H1 (cell line): ENCODE measurements at regions not wholly inside any gene's neighbourhood (a gene's known extent, or its start where the extent isn't known, plus 50 kb on each side); places are given as distances from the start of the nearest gene placed in this dataset.

Experiments
- CTCF ChIA-PET: fragments of 300-600 bp; sonication (Branson Sonifier 250); formaldehyde crosslinking; loops from one replicate; lab custom pipeline; 2021; ENCODE audit not compliant: partially characterized antibody; lab: Charles Lee
- POLR2A ChIA-PET: fragments of 300-600 bp; sonication (Branson Sonifier 250); formaldehyde crosslinking; loops from one replicate; lab custom pipeline; 2021; ENCODE audit warnings: inconsistent platforms; ENCODE audit not compliant: partially characterized antibody; lab: Charles Lee
- DNase-seq, 2 experiments: peaks; one replicate each; pipeline versions ENCODE4 v3.0.0 to v3.0.0-alpha.2; 2010 to 2022; ENCODE audit warnings: low spot score in 2 of 2, low read depth in 1 of 2, mixed read lengths in 1 of 2
- FAIRE-seq: peaks from 2 replicates; lab custom pipeline; 2011; peaks lifted over from hg19 to GRCh38; lab: Jason Lieb, UNC
- H2AFZ ChIP-seq: 2 replicates; pipeline ENCODE4 v1.8.1; 2012; ENCODE audit warnings: low read length, inconsistent platforms
- H2AK5ac ChIP-seq: 2 replicates; pipeline ENCODE4 v1.6.1; 2013; ENCODE audit warnings: low read depth, low read length
- H2BK120ac ChIP-seq: replicated peaks from 2 replicates; pipeline ENCODE3; 2013; ENCODE audit warnings: low read depth, low read length, inconsistent platforms
- H2BK12ac ChIP-seq: 2 replicates; pipeline ENCODE4 v1.6.1; 2013; ENCODE audit warnings: low read depth, low read length
- H2BK15ac ChIP-seq: 2 replicates; pipeline ENCODE4 v1.6.1; 2013; ENCODE audit warnings: low read length
- H2BK20ac ChIP-seq: 2 replicates; pipeline ENCODE4 v1.6.1; 2013; ENCODE audit warnings: low read length
- H2BK5ac ChIP-seq: 2 replicates; pipeline ENCODE4 v1.6.1; 2013; ENCODE audit warnings: low read depth, low read length
- H3K14ac ChIP-seq: 2 replicates; pipeline ENCODE4 v1.6.1; 2013; ENCODE audit warnings: inconsistent platforms; ENCODE audit not compliant: insufficient read length
- H3K18ac ChIP-seq: 2 replicates; pipeline ENCODE4 v1.6.1; 2013; ENCODE audit warnings: low read length; ENCODE audit errors: extremely low read depth
- H3K23ac ChIP-seq: 2 replicates; pipeline ENCODE4 v1.6.1; 2013; ENCODE audit warnings: inconsistent platforms; ENCODE audit not compliant: insufficient read length
- H3K23me2 ChIP-seq: 2 replicates; pipeline ENCODE4 v1.6.1; 2013; ENCODE audit warnings: low read depth, low read length
- H3K27ac ChIP-seq: 2 replicates; pipeline ENCODE4 v1.6.1; 2011; ENCODE audit warnings: low read depth, low read length, inconsistent platforms
- H3K27me3 ChIP-seq, 4 experiments: replicated peaks in 1 of 4; 1 replicate in 1 of 4; 2 replicates in 3 of 4; pipeline versions ENCODE4 v1.6.1 to v1.8.1; 2011 to 2013; ENCODE audit warnings: low read length in 3 of 4, mild to moderate bottlenecking in 3 of 4, inconsistent platforms in 2 of 4, mixed read lengths in 2 of 4, moderate library complexity in 1 of 4; ENCODE audit not compliant: control insufficient read depth in 3 of 4, insufficient read depth in 3 of 4; ENCODE audit errors: extremely low read depth in 1 of 4
- H3K36me3 ChIP-seq, 4 experiments: 2 replicates each; pipeline versions ENCODE4 v1.6.1 to v1.8.1; 2011 to 2013; ENCODE audit warnings: mild to moderate bottlenecking in 4 of 4, low read length in 3 of 4, moderate library complexity in 2 of 4, control low read depth in 1 of 4, inconsistent platforms in 1 of 4; ENCODE audit not compliant: insufficient read depth in 4 of 4, control insufficient read depth in 2 of 4
- H3K4ac ChIP-seq: replicated peaks from 2 replicates; pipeline ENCODE3; 2013; ENCODE audit warnings: low read length, low read depth, mixed read lengths, inconsistent platforms; ENCODE audit not compliant: insufficient read length
- H3K4me1 ChIP-seq, 4 experiments: replicated peaks in 1 of 4; 1 replicate in 1 of 4; 2 replicates in 3 of 4; pipeline versions ENCODE4 v1.6.1 to v1.8.1; 2011 to 2013; ENCODE audit warnings: low read length in 3 of 4, inconsistent platforms in 2 of 4, mixed read lengths in 1 of 4; ENCODE audit not compliant: insufficient read depth in 4 of 4, control insufficient read depth in 3 of 4
- H3K4me2 ChIP-seq, 2 experiments: 2 replicates each; pipeline versions ENCODE4 v1.6.1 to v1.8.1; 2011 to 2013; ENCODE audit warnings: low read depth in 2 of 2, low read length in 2 of 2, control low read depth in 1 of 2, inconsistent platforms in 1 of 2, mild to moderate bottlenecking in 1 of 2; ENCODE audit not compliant: insufficient read depth in 1 of 2
- H3K4me3 ChIP-seq, 4 experiments: fragments of 200-600, 300-600 bp in 1 of 4; sonication (generic), shearing (Covaris generic), sonication (Bioruptor Twin) in 1 of 4; 2 replicates each; pipeline versions ENCODE4 v1.5.1 to v1.8.1; 2011 to 2016; ENCODE audit warnings: low read length in 4 of 4, low read depth in 3 of 4, control low read depth in 2 of 4, inconsistent platforms in 2 of 4, mild to moderate bottlenecking in 2 of 4, mixed read lengths in 1 of 4, moderate library complexity in 1 of 4; ENCODE audit not compliant: insufficient read depth in 2 of 4; ENCODE audit errors: extremely low read depth in 1 of 4
- H3K56ac ChIP-seq: replicated peaks from 2 replicates; pipeline ENCODE3; 2013; ENCODE audit warnings: low read depth, mild to moderate bottlenecking, mixed read lengths, low read length, inconsistent platforms; ENCODE audit not compliant: insufficient read length
- H3K79me1 ChIP-seq: 2 replicates; pipeline ENCODE4 v1.6.1; 2013; ENCODE audit warnings: low read depth, low read length, control low read depth
- H3K79me2 ChIP-seq, 2 experiments: 2 replicates each; pipeline versions ENCODE4 v1.6.1 to v1.8.1; 2012 to 2013; ENCODE audit warnings: low read length in 2 of 2, mild to moderate bottlenecking in 2 of 2, inconsistent platforms in 1 of 2; ENCODE audit not compliant: insufficient read depth in 2 of 2, control insufficient read depth in 1 of 2
- H3K9ac ChIP-seq, 4 experiments: replicated peaks in 1 of 4; 1 replicate in 1 of 4; 2 replicates in 3 of 4; pipeline versions ENCODE4 v1.6.1 to v1.8.1; 2011 to 2013; ENCODE audit warnings: low read depth in 3 of 4, low read length in 3 of 4, control low read depth in 2 of 4, mild to moderate bottlenecking in 2 of 4, moderate library complexity in 2 of 4, inconsistent platforms in 1 of 4; ENCODE audit errors: extremely low read depth in 1 of 4
- H3K9me3 ChIP-seq, 2 experiments: 2 replicates each; pipeline versions ENCODE4 v1.6.1 to v1.8.1; 2012 to 2013; ENCODE audit warnings: mild to moderate bottlenecking in 2 of 2, moderate library complexity in 2 of 2, control low read depth in 1 of 2, inconsistent platforms in 1 of 2, low read depth in 1 of 2, low read length in 1 of 2, mixed read lengths in 1 of 2; ENCODE audit not compliant: insufficient read depth in 2 of 2
- H4K20me1 ChIP-seq, 2 experiments: replicated peaks in 1 of 2; 2 replicates each; pipeline versions ENCODE3 to v1.8.1; 2011 to 2013; ENCODE audit warnings: inconsistent platforms in 2 of 2, low read length in 2 of 2, mild to moderate bottlenecking in 1 of 2; ENCODE audit not compliant: insufficient read depth in 2 of 2, control insufficient read depth in 1 of 2
- H4K5ac ChIP-seq: 2 replicates; pipeline ENCODE4 v1.6.1; 2013; ENCODE audit warnings: low read length, low read depth, mixed read lengths, inconsistent platforms; ENCODE audit not compliant: insufficient read length
- H4K8ac ChIP-seq: 2 replicates; pipeline ENCODE4 v1.8.0; 2013; ENCODE audit warnings: mild to moderate bottlenecking, moderate library complexity, low read length, inconsistent platforms; ENCODE audit not compliant: insufficient read depth; ENCODE audit errors: extremely low read depth
- H4K91ac ChIP-seq: replicated peaks from 2 replicates; pipeline ENCODE3; 2013; ENCODE audit warnings: low read length, mixed read lengths, inconsistent platforms; ENCODE audit not compliant: insufficient read length
- CBX5 ChIP-seq: fragments of 300-800, 300-1000 bp; sonication (generic); IDR thresholded peaks from 2 replicates; pipeline ENCODE4 v1.7.1; 2016; ENCODE audit warnings: antibody characterized with exemption, low read length, low read depth
- CTCF ChIP-seq, 3 experiments: IDR thresholded peaks; 1 replicate in 2 of 3; 2 replicates in 1 of 3; pipeline versions ENCODE4 v1.5.1 to v1.6.1; 2011; ENCODE audit warnings: low read length in 3 of 3, mild to moderate bottlenecking in 3 of 3, inconsistent platforms in 2 of 3, low read depth in 1 of 3, moderate library complexity in 1 of 3; ENCODE audit not compliant: insufficient read depth in 1 of 3; ENCODE audit errors: control extremely low read depth in 1 of 3
- EGR1 ChIP-seq: IDR thresholded peaks from 2 replicates; pipeline ENCODE4 v1.6.1; 2011; ENCODE audit warnings: low read depth, low read length, borderline replicate concordance
- FOSL1 ChIP-seq: IDR thresholded peaks from 2 replicates; pipeline ENCODE4 v1.6.1; 2011; ENCODE audit warnings: mild to moderate bottlenecking, low read depth, low read length, moderate library complexity; ENCODE audit not compliant: insufficient read depth
- GABPA ChIP-seq: IDR thresholded peaks from 2 replicates; pipeline ENCODE4 v1.6.1; 2011; ENCODE audit warnings: mild to moderate bottlenecking, low read length, moderate library complexity, borderline replicate concordance; ENCODE audit not compliant: insufficient read depth
- RAD21 ChIP-seq, 2 experiments: IDR thresholded peaks in 1 of 2; conservative IDR thresholded peaks in 1 of 2; 2 replicates each; pipeline ENCODE4 v1.6.1; 2011; ENCODE audit warnings: low read depth in 2 of 2, low read length in 2 of 2, improper control_type of control experiment in 1 of 2, inconsistent platforms in 1 of 2, mild to moderate bottlenecking in 1 of 2, moderate library complexity in 1 of 2
- SP2 ChIP-seq: IDR thresholded peaks from 2 replicates; pipeline ENCODE4 v1.6.1; 2012; ENCODE audit warnings: mild to moderate bottlenecking, low read length, inconsistent platforms
- WGBS, 2 experiments: shearing (Covaris generic) in 1 of 2; methylation state at CpG; one replicate each; pipeline versions ENCODE4 v1.1.6 to v1.1.7; 2013 to 2015; ENCODE audit warnings: low lambda C conversion rate in 2 of 2, mixed read lengths in 2 of 2, inconsistent platforms in 1 of 2, low coverage in 1 of 2, missing lambda C conversion rate in 1 of 2; ENCODE audit not compliant: insufficient replicate concordance in 2 of 2, insufficient coverage in 1 of 2, insufficient read length in 1 of 2; ENCODE audit errors: extremely low coverage in 1 of 2, missing lambda C conversion rate in 1 of 2; 5-methylcytosine and 5-hydroxymethylcytosine counted together

- TF ChIP-seq SP2 (no peak), FOSL1 (no peak), EGR1 (no peak), CBX5 (no peak), CTCF (IDR thresholded peaks at IDR 0.05; ENCODE audit: control extremely low read depth in 1 of 3, insufficient read depth in 1 of 3, low read depth in 1 of 3, low read length in 3 of 3) (peak; percentile 47 to 66 (median 58)), RAD21 (IDR thresholded peaks at IDR 0.05 in 1 of 2, conservative IDR thresholded peaks at IDR 0.05 in 1 of 2; ENCODE audit: low read depth in 2 of 2, low read length in 2 of 2) (peak; percentile 35 to 50), GABPA (no peak)
Observed at GRCh38 chr14:28681681-28682080, 84.9 kb upstream of the FOXG1 start.

More at GRCh38 chr14:28681681-28682080, 84.9 kb upstream of the FOXG1 start:
- Histone ChIP-seq H3K36me3 (no peaks in the 10 kb centered on the region), H2AFZ (no peak overlapping the region), H2BK12ac (no peak overlapping the region), H4K20me1 (no peaks in the 10 kb centered on the region), H2BK20ac (no peak overlapping the region), H3K4me3 (no peak overlapping the region), H3K4me1 (no peaks in the 10 kb centered on the region), H3K23ac (no peak overlapping the region), H3K23me2 (no peaks in the 10 kb centered on the region), H3K56ac (no peak overlapping the region), H3K4me2 (no peak overlapping the region), H3K9me3 (peaks cover 0 to 4% of the 10 kb centered on the region in 2 experiments; a peak in 1 of 4 replicates), H3K9ac (no peak overlapping the region), H4K8ac (no peak overlapping the region), H3K27ac (no peak overlapping the region), H2BK15ac (no peak overlapping the region), H3K27me3 (no peaks in the 10 kb centered on the region), H4K91ac (no peak overlapping the region), H4K5ac (no peak overlapping the region), H3K79me1 (no peaks in the 10 kb centered on the region), H3K79me2 (no peaks in the 10 kb centered on the region), H3K14ac (no peak overlapping the region), H2BK5ac (no peak overlapping the region), H2BK120ac (no peak overlapping the region), H3K4ac (no peak overlapping the region), H2AK5ac (no peak overlapping the region), H3K18ac (no peak overlapping the region)
- WGBS, 2 experiments: 63% methylated on average over 4 of the region's 4 CpGs; no CpG with 5 or more reads in 1 of the 2 experiments
- DNase-seq (peak; percentile 36 to 61), FAIRE-seq (peak; percentile 7)
- ChIA-PET CTCF (interaction anchor here (0.5 to 1.7 kb wide), 7 partner anchors 18 to 984 kb away, joined by 3 to 5 read pairs (median 3); no protein-coding TSS in a partner anchor), POLR2A (no interaction called here)
